ENCODE measurements at regions not wholly inside any gene's neighbourhood (a gene's known extent, or its start where the extent isn't known, plus 50 kb on each side); places are given as distances from the start of the nearest gene placed in this dataset.

DNA sequence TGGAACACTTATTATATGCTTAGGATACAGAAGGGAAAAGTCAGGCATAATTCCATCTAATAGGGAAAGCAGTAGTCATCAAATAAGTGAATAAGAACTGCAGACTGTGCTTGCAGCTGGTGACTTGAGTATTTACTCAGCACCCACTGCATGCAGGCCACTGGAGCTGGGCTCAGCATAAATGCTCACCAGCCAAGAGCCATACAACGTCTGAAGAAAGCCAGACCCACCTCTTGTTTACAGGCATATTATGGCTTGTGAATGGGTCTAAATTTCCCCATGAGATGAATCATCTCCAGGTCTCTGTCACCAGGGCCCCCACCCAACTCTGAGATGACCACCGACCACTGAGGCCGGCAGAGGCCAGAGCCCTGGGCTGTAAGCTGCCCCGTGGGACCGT, 123.8 kb upstream of the PKDCC start:
- Histone ChIP-seq H3K4me1 (ENCODE audit: low read depth) (peaks cover 4% of the 10 kb centered on the region), H3K4me3 (no peak overlapping the region), H3K36me3 (ENCODE audit: low read depth) (no peaks in the 10 kb centered on the region), H3K9me3 (no peaks in the 10 kb centered on the region)
- TF ChIP-seq, protein P1, sequence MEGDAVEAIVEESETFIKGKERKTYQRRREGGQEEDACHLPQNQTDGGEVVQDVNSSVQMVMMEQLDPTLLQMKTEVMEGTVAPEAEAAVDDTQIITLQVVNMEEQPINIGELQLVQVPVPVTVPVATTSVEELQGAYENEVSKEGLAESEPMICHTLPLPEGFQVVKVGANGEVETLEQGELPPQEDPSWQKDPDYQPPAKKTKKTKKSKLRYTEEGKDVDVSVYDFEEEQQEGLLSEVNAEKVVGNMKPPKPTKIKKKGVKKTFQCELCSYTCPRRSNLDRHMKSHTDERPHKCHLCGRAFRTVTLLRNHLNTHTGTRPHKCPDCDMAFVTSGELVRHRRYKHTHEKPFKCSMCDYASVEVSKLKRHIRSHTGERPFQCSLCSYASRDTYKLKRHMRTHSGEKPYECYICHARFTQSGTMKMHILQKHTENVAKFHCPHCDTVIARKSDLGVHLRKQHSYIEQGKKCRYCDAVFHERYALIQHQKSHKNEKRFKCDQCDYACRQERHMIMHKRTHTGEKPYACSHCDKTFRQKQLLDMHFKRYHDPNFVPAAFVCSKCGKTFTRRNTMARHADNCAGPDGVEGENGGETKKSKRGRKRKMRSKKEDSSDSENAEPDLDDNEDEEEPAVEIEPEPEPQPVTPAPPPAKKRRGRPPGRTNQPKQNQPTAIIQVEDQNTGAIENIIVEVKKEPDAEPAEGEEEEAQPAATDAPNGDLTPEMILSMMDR (IDR thresholded peaks at IDR 0.05): no peak
- intact Hi-C loops (cut with DNase I, micrococcal nuclease): no loop called here
- no peak for DNase-seq
- ATAC-seq: no peak

DNA sequence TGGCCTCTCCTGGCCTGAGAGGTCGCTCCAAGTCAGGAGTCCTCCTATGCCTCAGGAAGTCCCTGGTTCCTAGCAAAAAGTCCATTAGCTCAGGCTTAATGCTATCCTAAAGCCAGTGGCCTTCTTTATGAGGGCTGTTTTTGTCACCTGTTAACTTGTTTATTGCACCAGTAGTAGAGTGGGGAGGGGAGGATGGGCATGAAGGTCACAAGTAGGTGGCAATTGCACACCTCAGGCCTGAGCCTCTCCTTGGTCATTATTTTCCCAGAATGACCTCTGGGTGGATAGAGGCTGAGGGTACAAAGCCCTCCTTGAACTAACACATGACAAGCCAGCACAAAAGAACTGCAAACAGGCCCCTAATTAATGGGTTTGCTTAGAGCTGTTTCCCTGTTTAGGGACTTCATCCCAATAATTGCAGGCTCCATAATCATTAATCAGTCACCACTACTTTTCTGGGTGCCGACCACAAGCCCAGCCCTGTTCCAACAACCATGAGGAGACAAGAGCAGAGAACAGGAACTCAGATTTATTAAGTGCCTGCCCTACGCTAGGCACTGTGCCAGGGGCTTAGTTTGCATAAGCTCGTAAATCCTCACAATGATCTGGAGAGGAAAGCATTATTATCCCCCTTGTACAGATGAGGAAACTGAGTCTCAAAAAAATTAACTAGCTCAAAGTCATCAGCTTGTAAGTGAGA, 123.0 kb upstream of the PKDCC start:
- no peaks in the 10 kb centered on the region for H3K36me3 ChIP-seq (ENCODE audit: low read depth)
- TF ChIP-seq, protein P1 (IDR thresholded peaks at IDR 0.05): no peak
- intact Hi-C loops (cut with DNase I, micrococcal nuclease): no loop called here
- peaks cover 4% of the 10 kb centered on the region for H3K4me1 ChIP-seq (ENCODE audit: low read depth)
- ATAC-seq: no peak
- DNase-seq: no peak
- no peak overlapping the region for H3K4me3 ChIP-seq
- no peaks in the 10 kb centered on the region for H3K9me3 ChIP-seq

DNA sequence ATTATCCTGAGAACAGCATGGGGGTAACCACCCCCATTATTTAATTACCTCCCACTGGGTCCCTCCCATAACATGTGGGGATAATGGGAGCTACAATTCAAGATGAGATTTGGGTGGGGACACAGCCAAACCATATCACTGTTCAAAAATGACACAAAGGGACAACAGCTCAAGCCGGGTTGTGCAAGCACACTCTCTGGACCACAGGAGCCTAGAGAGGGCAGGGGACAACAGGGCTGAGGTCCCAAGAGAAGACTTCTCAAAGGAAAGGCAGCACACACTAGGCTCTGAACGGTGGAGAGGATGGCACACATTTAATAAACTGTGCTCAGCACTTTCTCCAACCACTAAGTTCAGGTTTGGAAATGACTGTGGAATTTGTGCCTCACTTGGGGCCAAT, 122.1 kb upstream of the PKDCC start:
- ATAC-seq (no peak), DNase-seq (no peak)
- no peak overlapping the region for H3K4me3 ChIP-seq
- peaks cover 4% of the 10 kb centered on the region for H3K4me1 ChIP-seq (ENCODE audit: low read depth)
- H3K36me3 ChIP-seq (ENCODE audit: low read depth): no peaks in the 10 kb centered on the region
- TF ChIP-seq, protein P1 (IDR thresholded peaks at IDR 0.05): no peak
- no peaks in the 10 kb centered on the region for H3K9me3 ChIP-seq
- intact Hi-C loops (cut with DNase I, micrococcal nuclease): no loop called here

DNA sequence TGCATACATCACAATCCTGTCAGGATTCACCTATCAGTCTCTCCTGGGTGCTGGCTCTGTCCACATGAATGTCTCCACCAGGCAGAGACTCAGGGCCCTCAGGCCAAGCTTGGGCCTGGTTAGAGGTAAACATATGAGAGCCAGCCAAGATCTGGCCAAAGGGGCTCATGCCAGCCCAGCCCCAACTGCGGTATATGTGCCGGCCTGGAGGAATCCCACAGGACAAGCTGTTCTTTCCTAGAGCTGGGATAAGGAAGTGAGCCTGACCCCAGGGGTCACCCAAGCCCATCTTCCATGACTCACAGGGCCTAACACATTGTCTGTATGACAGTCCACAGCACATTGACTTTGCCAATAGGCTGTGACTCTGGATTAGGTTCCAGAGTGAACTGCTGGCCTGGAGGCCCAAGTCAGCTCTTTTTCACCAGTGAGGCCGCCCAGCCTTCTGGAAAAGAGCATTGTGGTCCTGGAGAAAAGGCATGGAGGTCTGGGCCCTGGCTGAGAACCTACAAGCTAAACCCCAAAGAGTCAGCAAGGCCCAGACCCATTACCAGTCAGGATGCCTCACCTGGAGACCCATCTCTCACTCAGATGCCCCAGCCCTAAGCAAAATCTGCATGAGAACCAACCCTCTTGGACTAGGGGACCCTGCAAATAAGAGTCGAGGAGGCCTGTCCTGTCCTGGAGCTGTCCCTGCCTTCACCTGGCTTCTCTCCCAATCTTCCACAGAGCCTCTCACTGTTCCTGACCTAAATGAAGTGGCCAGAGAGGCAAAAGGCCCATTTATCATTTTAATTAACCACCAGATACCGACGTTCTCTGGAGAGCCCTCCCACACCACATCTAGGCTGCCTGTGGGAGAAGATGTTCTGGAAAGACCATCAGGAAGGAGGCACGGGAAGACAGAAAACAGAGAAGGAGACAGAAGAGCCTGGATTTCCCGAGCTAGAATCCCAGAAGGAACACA, 120.9 kb upstream of the PKDCC start:
- intact Hi-C loops (cut with DNase I, micrococcal nuclease): no loop called here

DNA sequence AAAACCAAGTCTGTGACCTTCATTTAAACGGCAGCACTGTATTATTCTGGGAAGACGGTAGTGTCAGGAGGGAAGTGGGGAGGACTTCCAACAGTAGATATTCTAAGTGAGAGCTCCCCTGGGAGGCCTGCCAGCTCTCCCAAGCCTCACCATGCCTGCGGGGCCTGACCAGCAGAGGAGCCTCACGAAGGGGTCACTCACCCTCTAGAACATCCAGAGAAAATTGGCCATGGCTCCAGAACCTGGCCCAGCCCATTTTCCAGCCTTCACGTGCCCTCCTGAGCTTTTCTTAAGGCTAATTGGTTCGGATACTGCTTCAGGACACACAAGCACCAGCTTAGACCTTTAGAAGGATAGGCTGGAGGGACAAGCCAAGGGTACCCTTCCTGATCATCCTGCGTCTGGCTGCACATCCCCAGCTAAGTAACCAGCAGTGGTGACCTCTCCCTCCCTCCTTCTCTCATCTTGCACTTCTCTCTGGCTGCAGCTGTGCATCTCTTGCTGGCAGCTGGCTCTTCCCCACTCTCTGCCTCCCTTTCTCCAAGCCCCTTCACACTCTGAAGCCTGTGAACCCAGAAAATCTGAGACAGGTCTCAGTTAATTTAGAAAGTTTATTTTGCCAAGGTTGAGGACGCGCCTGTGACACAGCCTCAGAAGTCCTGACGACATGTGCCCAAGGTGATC, 120.1 kb upstream of the PKDCC start:
- TF ChIP-seq, protein P1 (IDR thresholded peaks at IDR 0.05): no peak
- DNase-seq: no peak
- H3K36me3 ChIP-seq (ENCODE audit: low read depth): no peaks in the 10 kb centered on the region
- H3K9me3 ChIP-seq: no peaks in the 10 kb centered on the region
- H3K4me3 ChIP-seq: no peak overlapping the region
- no peak for ATAC-seq
- H3K4me1 ChIP-seq (ENCODE audit: low read depth): peaks cover 4% of the 10 kb centered on the region
- intact Hi-C loops (cut with DNase I, micrococcal nuclease): no loop called here

More for the DNA sequence above, 120.9 kb upstream of the PKDCC start:
- no peaks in the 10 kb centered on the region for H3K36me3 ChIP-seq (ENCODE audit: low read depth)
- no peak overlapping the region for H3K4me3 ChIP-seq
- ATAC-seq: peak; percentile 32
- no peak for DNase-seq
- TF ChIP-seq, protein P1 (IDR thresholded peaks at IDR 0.05): no peak
- H3K9me3 ChIP-seq: no peaks in the 10 kb centered on the region
- peaks cover 4% of the 10 kb centered on the region for H3K4me1 ChIP-seq (ENCODE audit: low read depth)
